MCF 10A (cell line): ENCODE measurements at regions not wholly inside any gene's neighbourhood (a gene's known extent, or its start where the extent isn't known, plus 50 kb on each side); places are given as distances from the start of the nearest gene placed in this dataset.

Source experiments
- BruUV-seq: library from RNA; stranded (reverse); fragments of 400-500 nt; replicated peaks from 2 replicates; lab custom pipeline; 2021; lab: Mats Ljungman, UMichigan
- CTCF ChIA-PET: fragments of 300-600 bp; sonication (Branson Sonifier 250); formaldehyde crosslinking; extraction: SDS; loops from one replicate; lab custom pipeline; 2021; ENCODE audit warnings: antibody characterized with exemption, inconsistent platforms; lab: Yijun Ruan, JAX
- POLR2A ChIA-PET: fragments of 300-600, 350-650 bp; sonication (Branson Sonifier 250); formaldehyde crosslinking; extraction: SDS; loops from one replicate; lab custom pipeline; 2020; ENCODE audit warnings: antibody characterized with exemption, inconsistent platforms; lab: Yijun Ruan, JAX
- DNase-seq: peaks from one replicate; pipeline ENCODE4 v3.0.0-alpha.2; 2018; ENCODE audit not compliant: unreplicated experiment
- H3K27ac Mint-ChIP-seq: one replicate; pipeline ENCODE4 v1.8.0; 2022; ENCODE audit warnings: mild to moderate bottlenecking, low read depth, mixed read lengths; ENCODE audit not compliant: unreplicated experiment
- H3K27me3 Mint-ChIP-seq: one replicate; pipeline ENCODE4 v1.8.0; 2022; ENCODE audit warnings: mixed read lengths; ENCODE audit not compliant: insufficient read depth, unreplicated experiment
- H3K36me3 Mint-ChIP-seq: one replicate; pipeline ENCODE4 v1.8.0; 2022; ENCODE audit warnings: mild to moderate bottlenecking, moderate library complexity, mixed read lengths; ENCODE audit not compliant: insufficient read depth, unreplicated experiment
- H3K4me1 Mint-ChIP-seq: one replicate; pipeline ENCODE4 v1.8.0; 2022; ENCODE audit warnings: mixed read lengths; ENCODE audit not compliant: insufficient read depth, unreplicated experiment
- H3K4me3 Mint-ChIP-seq: one replicate; pipeline ENCODE4 v1.8.0; 2022; ENCODE audit warnings: mild to moderate bottlenecking, moderate library complexity, mixed read lengths; ENCODE audit not compliant: unreplicated experiment
- H3K9me3 Mint-ChIP-seq: one replicate; pipeline ENCODE4 v1.8.0; 2022; ENCODE audit warnings: mixed read lengths; ENCODE audit not compliant: unreplicated experiment
- CTCF ChIP-seq: fragments of 200-600 bp; IDR thresholded peaks from one replicate; pipeline ENCODE4 v1.8.0; 2022; ENCODE audit warnings: antibody characterized with exemption, mild to moderate bottlenecking; ENCODE audit not compliant: unreplicated experiment
- intact Hi-C: fragments of 100-400 bp; cut with micrococcal nuclease; formaldehyde crosslinking; loops from 2 replicates; pipeline ENCODE4 v1.14.1; 2022

GRCh38 chr16:72355561-72355960, 183.6 kb upstream of the PMFBP1 start:
- intact Hi-C loops: no loop called here
- H3K4me3 Mint-ChIP-seq: no peak overlapping the region
- ChIA-PET CTCF (no interaction called here), POLR2A (interaction anchor here (0.6 kb wide), 1 partner anchor 12 kb away, joined by 4 read pairs; no protein-coding TSS in a partner anchor)
- no peak for DNase-seq
- no peaks in the 10 kb centered on the region for H3K27me3 Mint-ChIP-seq
- no peak for TF ChIP-seq CTCF
- peaks cover 6% of the 10 kb centered on the region for H3K36me3 Mint-ChIP-seq
- H3K9me3 Mint-ChIP-seq: no peaks in the 10 kb centered on the region
- no peak overlapping the region for H3K27ac Mint-ChIP-seq
- no peaks in the 10 kb centered on the region for H3K4me1 Mint-ChIP-seq
- BruUV-seq: no TSS peak

- ChIA-PET CTCF (interaction anchor here (0.6 kb wide), 1 partner anchor 50 kb away, joined by 3 read pairs; no protein-coding TSS in a partner anchor), POLR2A (interaction anchor here (0.6 kb wide), 1 partner anchor 697 kb away, joined by 3 read pairs; no protein-coding TSS in a partner anchor)
- H3K9me3 Mint-ChIP-seq: no peaks in the 10 kb centered on the region
- H3K4me1 Mint-ChIP-seq: no peaks in the 10 kb centered on the region
- H3K27ac Mint-ChIP-seq: no peak overlapping the region
- BruUV-seq: no TSS peak
- no peaks in the 10 kb centered on the region for H3K36me3 Mint-ChIP-seq
- no peak for TF ChIP-seq CTCF
- intact Hi-C loops: no loop called here
- no peaks in the 10 kb centered on the region for H3K27me3 Mint-ChIP-seq
- H3K4me3 Mint-ChIP-seq: no peak overlapping the region
- no peak for DNase-seq
Measured at GRCh38 chr16:72349719-72350118, 177.8 kb upstream of the PMFBP1 start.

- intact Hi-C loops: no loop called here
- Mint-ChIP-seq H3K36me3 (no peaks in the 10 kb centered on the region), H3K27me3 (no peaks in the 10 kb centered on the region), H3K27ac (no peak overlapping the region), H3K9me3 (peaks cover 11% of the 10 kb centered on the region), H3K4me3 (no peak overlapping the region), H3K4me1 (no peaks in the 10 kb centered on the region)
- CTCF ChIA-PET: no interaction called here
- BruUV-seq: no TSS peak
- TF ChIP-seq CTCF: no peak
- POLR2A ChIA-PET: no interaction called here
- DNase-seq: no peak
Measured at GRCh38 chr16:72332926-72333325, 161.0 kb upstream of the PMFBP1 start.

GRCh38 chr16:72324578-72324977, 152.6 kb upstream of the PMFBP1 start:
- intact Hi-C loops: no loop called here

More at GRCh38 chr16:72324578-72324977, 152.6 kb upstream of the PMFBP1 start:
- Mint-ChIP-seq H3K36me3 (no peaks in the 10 kb centered on the region), H3K9me3 (peaks cover 25% of the 10 kb centered on the region), H3K27me3 (no peaks in the 10 kb centered on the region), H3K27ac (no peak overlapping the region), H3K4me1 (no peaks in the 10 kb centered on the region), H3K4me3 (no peak overlapping the region)
- TF ChIP-seq CTCF: no peak
- BruUV-seq: no TSS peak
- DNase-seq: no peak
- ChIA-PET CTCF (no interaction called here), POLR2A (no interaction called here)
